Mucosa of rectum (tissue), 2 donors: ENCODE measurements at regions not wholly inside any gene's neighbourhood (a gene's known extent, or its start where the extent isn't known, plus 50 kb on each side); places are given as distances from the start of the nearest gene placed in this dataset.

Experiments
- H3K27ac ChIP-seq, 2 donors: one replicate each; pipeline ENCODE4 v1.7.0; 2013; ENCODE audit warnings: inconsistent platforms in 2 of 2, low read depth in 2 of 2, low read length in 2 of 2
- H3K27me3 ChIP-seq, 2 donors: one replicate each; pipeline ENCODE4 v1.7.0; 2013; ENCODE audit warnings: low read length in 2 of 2; ENCODE audit not compliant: control insufficient read depth in 2 of 2, insufficient read depth in 2 of 2
- H3K36me3 ChIP-seq, 2 donors: one replicate each; pipeline ENCODE4 v1.7.0; 2013; ENCODE audit warnings: low read length in 2 of 2; ENCODE audit not compliant: control insufficient read depth in 2 of 2, insufficient read depth in 2 of 2
- H3K4me1 ChIP-seq, 2 donors: one replicate each; pipeline ENCODE4 v1.7.0; 2013; ENCODE audit warnings: low read length in 2 of 2, mild to moderate bottlenecking in 1 of 2; ENCODE audit not compliant: control insufficient read depth in 2 of 2, insufficient read depth in 2 of 2
- H3K4me3 ChIP-seq, 2 donors: one replicate each; pipeline ENCODE4 v1.7.0; 2013; ENCODE audit warnings: low read length in 2 of 2
- H3K9ac ChIP-seq, 2 donors: one replicate each; pipeline ENCODE4 v1.7.0; 2013; ENCODE audit warnings: low read length in 2 of 2, low read depth in 1 of 2, mild to moderate bottlenecking in 1 of 2
- H3K9me3 ChIP-seq, 2 donors: one replicate each; pipeline ENCODE4 v1.7.0; 2013; ENCODE audit warnings: low read length in 2 of 2; ENCODE audit not compliant: control insufficient read depth in 2 of 2
- donor health status: healthy.
- donor health status: Normal muscosa, but diverticular disease.

- H3K4me1 ChIP-seq = no peaks in the 10 kb centered on the region
- peaks cover 5 to 8% of the 10 kb centered on the region in 2 donors for H3K9me3 ChIP-seq
- H3K36me3 ChIP-seq = no peaks in the 10 kb centered on the region
- H3K27ac ChIP-seq = no peak overlapping the region
- H3K4me3 ChIP-seq = no peak overlapping the region
- H3K27me3 ChIP-seq = no peaks in the 10 kb centered on the region
- H3K9ac ChIP-seq = no peak overlapping the region
Observed at GRCh38 chr7:17448479-17449423, 150.3 kb downstream of the AHR start.

GRCh38 chr7:17456541-17456940 lies 158.1 kb downstream of the AHR start:
- no peaks in the 10 kb centered on the region for H3K9me3 ChIP-seq
- no peak overlapping the region for H3K4me3 ChIP-seq
- no peaks in the 10 kb centered on the region for H3K36me3 ChIP-seq
- H3K4me1 ChIP-seq = no peaks in the 10 kb centered on the region
- H3K9ac ChIP-seq = no peak overlapping the region
- H3K27ac ChIP-seq = no peak overlapping the region
- H3K27me3 ChIP-seq = no peaks in the 10 kb centered on the region

GRCh38 chr7:17460001-17460400 lies 161.5 kb downstream of the AHR start:
- Histone ChIP-seq H3K27ac (no peak overlapping the region), H3K27me3 (no peaks in the 10 kb centered on the region), H3K4me3 (no peak overlapping the region), H3K36me3 (no peaks in the 10 kb centered on the region), H3K9ac (no peak overlapping the region), H3K4me1 (no peaks in the 10 kb centered on the region), H3K9me3 (no peaks in the 10 kb centered on the region)

- Histone ChIP-seq H3K4me1 (no peaks in the 10 kb centered on the region), H3K9me3 (no peaks in the 10 kb centered on the region), H3K27ac (no peak overlapping the region), H3K9ac (no peak overlapping the region), H3K4me3 (no peak overlapping the region), H3K27me3 (no peaks in the 10 kb centered on the region), H3K36me3 (no peaks in the 10 kb centered on the region)
Observed at GRCh38 chr7:17460665-17461064, 162.2 kb downstream of the AHR start.

GRCh38 chr7:17462131-17462631 lies 163.7 kb downstream of the AHR start:
- H3K27me3 ChIP-seq = no peaks in the 10 kb centered on the region
- no peak overlapping the region for H3K9ac ChIP-seq
- no peak overlapping the region for H3K4me3 ChIP-seq
- no peak overlapping the region for H3K27ac ChIP-seq
- no peaks in the 10 kb centered on the region for H3K36me3 ChIP-seq
- no peaks in the 10 kb centered on the region for H3K9me3 ChIP-seq
- H3K4me1 ChIP-seq = no peaks in the 10 kb centered on the region

GRCh38 chr7:17463511-17464085 lies 165.1 kb downstream of the AHR start:
- no peaks in the 10 kb centered on the region for H3K27me3 ChIP-seq
- no peaks in the 10 kb centered on the region for H3K36me3 ChIP-seq
- H3K4me3 ChIP-seq = no peak overlapping the region
- no peaks in the 10 kb centered on the region for H3K9me3 ChIP-seq
- H3K9ac ChIP-seq = no peak overlapping the region
- no peak overlapping the region for H3K27ac ChIP-seq
- no peaks in the 10 kb centered on the region for H3K4me1 ChIP-seq

- Histone ChIP-seq H3K4me1 (no peaks in the 10 kb centered on the region), H3K4me3 (no peak overlapping the region), H3K27me3 (no peaks in the 10 kb centered on the region), H3K27ac (no peak overlapping the region), H3K9me3 (no peaks in the 10 kb centered on the region), H3K9ac (no peak overlapping the region), H3K36me3 (no peaks in the 10 kb centered on the region)
Observed at GRCh38 chr7:17466216-17466615, 167.8 kb downstream of the AHR start.

- H3K36me3 ChIP-seq = no peaks in the 10 kb centered on the region
- no peaks in the 10 kb centered on the region for H3K27me3 ChIP-seq
- H3K4me3 ChIP-seq = no peak overlapping the region
- no peak overlapping the region for H3K9ac ChIP-seq
- no peaks in the 10 kb centered on the region for H3K4me1 ChIP-seq
- H3K27ac ChIP-seq = no peak overlapping the region
- no peaks in the 10 kb centered on the region for H3K9me3 ChIP-seq
Observed at GRCh38 chr7:17467386-17467945, 169.0 kb downstream of the AHR start.

GRCh38 chr7:17471325-17471724 lies 172.9 kb downstream of the AHR start:
- H3K4me3 ChIP-seq = no peak overlapping the region
- H3K9ac ChIP-seq = no peak overlapping the region
- no peak overlapping the region for H3K27ac ChIP-seq
- no peaks in the 10 kb centered on the region for H3K9me3 ChIP-seq
- H3K4me1 ChIP-seq = no peaks in the 10 kb centered on the region
- no peaks in the 10 kb centered on the region for H3K27me3 ChIP-seq
- H3K36me3 ChIP-seq = no peaks in the 10 kb centered on the region

GRCh38 chr7:17472518-17472917 lies 174.1 kb downstream of the AHR start:
- Histone ChIP-seq H3K27ac (no peak overlapping the region), H3K4me1 (no peaks in the 10 kb centered on the region), H3K9ac (no peak overlapping the region), H3K4me3 (no peak overlapping the region), H3K27me3 (no peaks in the 10 kb centered on the region), H3K9me3 (no peaks in the 10 kb centered on the region), H3K36me3 (no peaks in the 10 kb centered on the region)
